Activated CD8-positive, alpha-beta T cell treated with anti-CD3 and anti-CD28 coated beads for 36 hours (primary cell): ENCODE measurements at regions not wholly inside any gene's neighbourhood (a gene's known extent, or its start where the extent isn't known, plus 50 kb on each side); places are given as distances from the start of the nearest gene placed in this dataset.

Source experiments
- ATAC-seq: fragments of 200-7000 bp; cut with Tn5 transposase; one replicate; pipeline ENCODE4 v1.10.0; 2021; ENCODE audit warnings: mild to moderate bottlenecking, moderate library complexity
- CTCF ChIA-PET: fragments of 350-600 bp; sonication (Branson Sonifier 250); formaldehyde crosslinking; loops from one replicate; lab custom pipeline; 2021; ENCODE audit warnings: antibody characterized with exemption; lab: Charles Lee
- POLR2A ChIA-PET: fragments of 350-600 bp; sonication (Branson Sonifier 250); formaldehyde crosslinking; loops from one replicate; lab custom pipeline; 2021; ENCODE audit warnings: antibody characterized with exemption; lab: Charles Lee
- DNase-seq: peaks from one replicate; pipeline ENCODE4 v3.0.0-alpha.2; 2020
- H3K27ac Mint-ChIP-seq: one replicate; pipeline ENCODE4 v1.8.0; 2021; ENCODE audit warnings: mild to moderate bottlenecking, mixed read lengths
- H3K27me3 Mint-ChIP-seq: one replicate; pipeline ENCODE4 v1.8.0; 2021; ENCODE audit warnings: mixed read lengths
- H3K36me3 Mint-ChIP-seq: one replicate; pipeline ENCODE4 v1.8.0; 2021; ENCODE audit warnings: low read depth, mixed read lengths
- H3K4me1 Mint-ChIP-seq: one replicate; pipeline ENCODE4 v1.8.0; 2021; ENCODE audit warnings: low read depth, mixed read lengths
- H3K4me3 Mint-ChIP-seq: one replicate; pipeline ENCODE4 v1.8.0; 2021; ENCODE audit warnings: mild to moderate bottlenecking, moderate library complexity, mixed read lengths
- H3K9me3 Mint-ChIP-seq: one replicate; pipeline ENCODE4 v1.8.0; 2021; ENCODE audit warnings: mixed read lengths
- intact Hi-C: fragments of 100-400 bp; cut with micrococcal nuclease; formaldehyde crosslinking; loops from one replicate; pipeline ENCODE4 v1.10.0; 2022
- TF ChIP-seq, protein P1 (sequence below): fragments of 200-600 bp; IDR thresholded peaks from one replicate; pipeline ENCODE4 v1.8.0; 2022; ENCODE audit warnings: antibody characterized with exemption, mild to moderate bottlenecking

DNA sequence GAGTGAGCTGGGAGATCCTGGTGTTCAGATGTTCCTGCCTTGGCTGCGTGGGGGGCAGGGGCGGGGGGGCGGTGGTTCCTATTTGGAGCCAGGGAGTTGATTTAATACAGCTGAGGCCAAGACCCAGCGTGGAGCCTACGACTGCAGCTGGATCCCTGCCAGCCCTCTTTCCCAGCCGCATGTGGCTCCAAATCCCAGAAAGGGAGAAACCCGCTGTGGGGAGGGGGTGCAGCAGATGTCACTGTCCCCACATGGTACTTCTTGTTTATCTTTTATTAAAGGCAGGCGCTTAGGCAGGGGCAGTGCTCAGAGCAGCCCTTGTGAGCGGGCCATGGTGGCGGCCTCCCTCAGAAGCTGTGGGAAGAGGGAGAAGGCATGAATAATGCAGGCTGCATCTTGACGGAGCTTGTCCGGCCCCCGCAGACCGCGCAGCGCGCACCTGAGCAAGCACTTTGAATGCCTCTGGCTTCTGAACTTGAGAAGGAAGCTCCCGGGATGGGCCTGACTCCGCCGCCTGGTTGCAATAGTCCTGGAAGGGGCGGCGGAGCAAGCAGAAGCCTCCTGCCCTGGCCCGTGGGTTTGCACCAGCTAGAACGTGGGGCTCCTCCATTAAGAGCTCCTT is 112.1 kb downstream of the GLI2 start:
- H3K9me3 Mint-ChIP-seq, result peaks cover 11% of the 10 kb centered on the region
- intact Hi-C loops, result no loop called here
- no peaks in the 10 kb centered on the region for H3K4me1 Mint-ChIP-seq
- H3K36me3 Mint-ChIP-seq, result no peaks in the 10 kb centered on the region
- ChIA-PET POLR2A (no interaction called here), CTCF (no interaction called here)
- TF ChIP-seq, protein P1, sequence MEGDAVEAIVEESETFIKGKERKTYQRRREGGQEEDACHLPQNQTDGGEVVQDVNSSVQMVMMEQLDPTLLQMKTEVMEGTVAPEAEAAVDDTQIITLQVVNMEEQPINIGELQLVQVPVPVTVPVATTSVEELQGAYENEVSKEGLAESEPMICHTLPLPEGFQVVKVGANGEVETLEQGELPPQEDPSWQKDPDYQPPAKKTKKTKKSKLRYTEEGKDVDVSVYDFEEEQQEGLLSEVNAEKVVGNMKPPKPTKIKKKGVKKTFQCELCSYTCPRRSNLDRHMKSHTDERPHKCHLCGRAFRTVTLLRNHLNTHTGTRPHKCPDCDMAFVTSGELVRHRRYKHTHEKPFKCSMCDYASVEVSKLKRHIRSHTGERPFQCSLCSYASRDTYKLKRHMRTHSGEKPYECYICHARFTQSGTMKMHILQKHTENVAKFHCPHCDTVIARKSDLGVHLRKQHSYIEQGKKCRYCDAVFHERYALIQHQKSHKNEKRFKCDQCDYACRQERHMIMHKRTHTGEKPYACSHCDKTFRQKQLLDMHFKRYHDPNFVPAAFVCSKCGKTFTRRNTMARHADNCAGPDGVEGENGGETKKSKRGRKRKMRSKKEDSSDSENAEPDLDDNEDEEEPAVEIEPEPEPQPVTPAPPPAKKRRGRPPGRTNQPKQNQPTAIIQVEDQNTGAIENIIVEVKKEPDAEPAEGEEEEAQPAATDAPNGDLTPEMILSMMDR, result no peak
- H3K27me3 Mint-ChIP-seq, result no peaks in the 10 kb centered on the region
- DNase-seq (no peak), ATAC-seq (no peak)
- no peak overlapping the region for H3K27ac Mint-ChIP-seq
- no peak overlapping the region for H3K4me3 Mint-ChIP-seq

DNA sequence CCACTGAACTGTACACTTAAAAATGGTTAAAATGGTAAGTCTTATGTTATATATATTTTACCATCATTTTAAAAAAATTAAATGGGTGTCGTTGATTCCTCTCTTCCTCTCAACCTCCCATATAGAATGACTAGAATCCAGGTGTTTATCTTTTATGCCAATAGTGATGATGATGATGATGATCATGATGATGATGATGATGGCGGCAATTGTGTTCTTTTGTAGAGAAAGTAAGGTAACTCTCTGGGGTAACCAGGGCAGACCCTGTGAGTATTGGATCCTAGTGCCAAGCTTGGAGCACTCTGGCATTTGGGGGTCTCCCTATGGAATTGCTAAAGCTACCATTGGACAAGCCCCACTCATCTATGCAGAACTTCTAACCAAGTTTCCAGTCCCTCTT is 113.6 kb downstream of the GLI2 start:
- H3K4me1 Mint-ChIP-seq, result no peaks in the 10 kb centered on the region
- ATAC-seq, result no peak
- intact Hi-C loops, result no loop called here
- peaks cover 11% of the 10 kb centered on the region for H3K9me3 Mint-ChIP-seq
- no peak for DNase-seq
- H3K27me3 Mint-ChIP-seq, result no peaks in the 10 kb centered on the region
- POLR2A ChIA-PET, result no interaction called here
- TF ChIP-seq, protein P1, result no peak
- no peaks in the 10 kb centered on the region for H3K36me3 Mint-ChIP-seq
- H3K4me3 Mint-ChIP-seq, result no peak overlapping the region
- CTCF ChIA-PET, result no interaction called here
- no peak overlapping the region for H3K27ac Mint-ChIP-seq

DNA sequence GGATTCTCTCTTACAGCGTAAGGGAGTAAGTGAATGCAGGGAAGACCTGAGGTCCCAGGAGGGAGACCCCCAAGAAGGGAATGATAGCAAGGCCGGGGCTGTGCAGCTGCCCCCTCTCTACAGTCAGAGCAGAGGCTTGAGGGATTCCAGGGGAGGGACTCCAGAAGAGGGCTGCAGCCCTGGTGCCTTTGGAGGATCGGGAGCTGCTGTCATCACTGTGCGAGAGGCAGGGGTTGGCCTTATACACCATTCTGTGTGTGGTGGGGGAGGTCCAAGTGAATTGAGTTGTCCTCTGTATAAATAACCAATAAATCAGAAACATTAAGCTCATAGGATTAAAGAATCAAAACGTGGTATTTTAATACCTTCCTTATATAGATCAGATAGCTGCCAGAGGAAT is 114.9 kb downstream of the GLI2 start:
- CTCF ChIA-PET, result no interaction called here
- DNase-seq (no peak), ATAC-seq (no peak)
- Mint-ChIP-seq H3K4me1 (no peaks in the 10 kb centered on the region), H3K36me3 (no peaks in the 10 kb centered on the region), H3K27ac (no peak overlapping the region), H3K4me3 (no peak overlapping the region), H3K27me3 (no peaks in the 10 kb centered on the region), H3K9me3 (peaks cover 11% of the 10 kb centered on the region)
- TF ChIP-seq, protein P1, result no peak
- POLR2A ChIA-PET, result no interaction called here
- intact Hi-C loops, result no loop called here

DNA sequence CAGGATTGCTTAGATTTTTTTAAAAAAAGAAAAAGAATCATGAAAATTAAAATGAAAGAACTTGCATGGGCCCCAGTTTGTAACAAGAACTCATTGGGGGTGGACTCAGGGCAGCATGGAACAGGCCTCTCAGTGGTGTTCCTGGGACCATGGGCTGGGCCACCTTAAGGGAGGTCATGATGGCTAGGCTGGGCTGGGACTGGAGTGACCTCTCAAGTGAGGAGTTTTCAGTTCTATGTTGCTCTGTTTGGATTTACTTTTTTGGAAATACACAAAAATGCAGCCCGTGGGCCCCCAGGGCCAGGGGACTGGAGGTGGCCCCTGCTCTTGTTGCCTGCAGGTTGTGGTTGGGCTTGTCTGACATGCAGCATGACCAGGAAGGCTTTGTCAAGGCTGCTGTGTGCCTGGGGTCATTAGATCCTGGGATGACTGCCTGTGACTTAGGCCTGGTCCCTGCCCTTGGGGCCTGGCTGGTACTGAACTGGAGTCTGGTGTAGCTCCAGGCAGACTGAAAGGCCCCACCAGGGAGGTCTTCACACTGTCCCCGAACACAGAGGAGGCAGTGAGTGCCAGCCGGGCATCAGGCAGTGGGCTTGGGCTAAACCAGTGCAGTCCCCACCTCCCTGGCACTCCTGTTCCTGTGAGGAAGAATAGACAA is 115.6 kb downstream of the GLI2 start:
- ChIA-PET POLR2A (no interaction called here), CTCF (no interaction called here)
- H3K27ac Mint-ChIP-seq, result no peak overlapping the region
- peaks cover 11% of the 10 kb centered on the region for H3K9me3 Mint-ChIP-seq
- no peak for ATAC-seq
- H3K27me3 Mint-ChIP-seq, result no peaks in the 10 kb centered on the region
- H3K4me3 Mint-ChIP-seq, result no peak overlapping the region
- intact Hi-C loops, result no loop called here
- DNase-seq, result no peak
- H3K4me1 Mint-ChIP-seq, result no peaks in the 10 kb centered on the region
- TF ChIP-seq, protein P1, result no peak
- no peaks in the 10 kb centered on the region for H3K36me3 Mint-ChIP-seq

DNA sequence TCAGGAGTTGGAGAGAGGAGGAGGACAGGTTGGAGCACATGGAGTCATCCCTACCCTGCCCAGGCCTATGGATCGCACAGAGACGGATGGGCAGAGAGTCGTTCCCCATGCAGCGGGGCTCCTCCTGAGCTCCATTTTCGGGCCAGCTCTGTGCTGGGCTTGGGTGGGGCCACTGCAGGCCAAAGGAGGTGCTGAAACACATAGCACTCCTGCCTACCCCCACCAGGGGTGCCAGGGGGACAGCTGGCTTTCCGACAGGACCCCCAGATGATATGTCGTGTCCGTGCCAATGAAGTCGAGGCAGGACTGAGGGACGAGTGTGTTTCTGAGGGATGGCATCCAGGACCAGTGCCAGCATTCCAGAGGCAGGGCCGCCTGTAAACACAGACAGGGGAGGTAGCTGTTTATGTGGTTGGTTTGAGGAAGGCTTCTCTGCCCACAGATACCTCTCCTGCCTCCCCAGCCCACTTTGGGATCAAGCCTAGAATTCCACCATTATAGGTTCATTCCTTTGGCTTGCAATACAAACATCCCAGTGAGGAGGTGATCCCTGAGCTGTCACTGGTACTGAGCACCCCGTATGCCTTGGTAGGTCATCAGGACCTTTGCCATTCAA is 116.6 kb downstream of the GLI2 start:
- DNase-seq, result no peak
- intact Hi-C loops, result no loop called here
- no peak for ATAC-seq
- H3K4me3 Mint-ChIP-seq, result no peak overlapping the region
- ChIA-PET CTCF (no interaction called here), POLR2A (no interaction called here)
- H3K27me3 Mint-ChIP-seq, result no peaks in the 10 kb centered on the region
- TF ChIP-seq, protein P1, result no peak
- no peak overlapping the region for H3K27ac Mint-ChIP-seq
- H3K4me1 Mint-ChIP-seq, result no peaks in the 10 kb centered on the region
- H3K9me3 Mint-ChIP-seq, result peaks cover 11% of the 10 kb centered on the region
- H3K36me3 Mint-ChIP-seq, result no peaks in the 10 kb centered on the region
